ENCODE measurements at regions not wholly inside any gene's neighbourhood (a gene's known extent, or its start where the extent isn't known, plus 50 kb on each side); places are given as distances from the start of the nearest gene placed in this dataset.
"Not testable (repeated sequence)": the region's sequence is repeated elsewhere in the genome, so short reads cannot be mapped to it uniquely, and the experiment has no call there.

DNA sequence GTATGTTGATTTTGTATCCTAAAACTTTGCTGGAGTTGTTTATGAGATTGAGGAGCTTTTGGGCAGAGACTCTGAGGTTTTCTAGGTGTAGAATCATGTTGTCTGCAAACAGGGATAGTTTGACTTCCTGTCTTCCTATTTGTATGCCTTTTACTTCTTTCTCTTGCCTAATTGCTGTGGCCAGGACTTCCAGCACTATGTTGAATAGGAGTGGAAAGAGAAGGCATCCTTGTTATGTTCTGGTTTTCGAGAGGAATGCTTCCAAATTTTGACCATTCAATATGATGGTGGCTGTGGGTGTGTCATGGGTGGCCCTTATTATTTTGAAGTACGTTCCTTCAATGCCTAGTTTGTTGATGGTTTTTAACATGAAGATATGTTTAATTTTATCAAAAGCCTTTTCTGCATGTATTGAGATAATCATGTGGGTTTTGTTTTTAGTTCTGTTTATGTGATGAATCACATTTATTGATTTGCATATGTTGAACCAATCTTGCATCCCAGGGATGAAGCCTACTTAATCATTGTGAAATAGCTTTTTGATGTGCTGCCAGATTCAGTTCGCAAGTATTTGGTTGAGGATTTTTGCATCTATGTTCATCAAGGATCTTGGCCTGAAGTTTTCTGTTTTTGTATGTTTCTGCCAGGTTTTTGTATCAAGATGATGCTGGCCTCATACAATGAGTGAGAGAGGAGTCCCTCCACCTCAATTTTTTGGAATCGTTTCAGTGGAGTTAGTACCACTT, 188.1 kb downstream of the MINAR1 start:
- no peak for DNase-seq (ENCODE audit: low read depth)
- H3K4me3 ChIP-seq (ENCODE audit: low read depth, low read length): no peak overlapping the region
- TF ChIP-seq, protein P1, sequence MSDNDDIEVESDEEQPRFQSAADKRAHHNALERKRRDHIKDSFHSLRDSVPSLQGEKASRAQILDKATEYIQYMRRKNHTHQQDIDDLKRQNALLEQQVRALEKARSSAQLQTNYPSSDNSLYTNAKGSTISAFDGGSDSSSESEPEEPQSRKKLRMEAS (IDR thresholded peaks at IDR 0.05; ENCODE audit: low read depth, low read length): no peak
- TF ChIP-seq MYC (IDR thresholded peaks at IDR 0.05; ENCODE audit: low read depth, low read length) (no peak), POLR2A (IDR thresholded peaks at IDR 0.05; ENCODE audit: extremely low read depth, insufficient read length) (no peak)
- TF ChIP-seq, protein P2, sequence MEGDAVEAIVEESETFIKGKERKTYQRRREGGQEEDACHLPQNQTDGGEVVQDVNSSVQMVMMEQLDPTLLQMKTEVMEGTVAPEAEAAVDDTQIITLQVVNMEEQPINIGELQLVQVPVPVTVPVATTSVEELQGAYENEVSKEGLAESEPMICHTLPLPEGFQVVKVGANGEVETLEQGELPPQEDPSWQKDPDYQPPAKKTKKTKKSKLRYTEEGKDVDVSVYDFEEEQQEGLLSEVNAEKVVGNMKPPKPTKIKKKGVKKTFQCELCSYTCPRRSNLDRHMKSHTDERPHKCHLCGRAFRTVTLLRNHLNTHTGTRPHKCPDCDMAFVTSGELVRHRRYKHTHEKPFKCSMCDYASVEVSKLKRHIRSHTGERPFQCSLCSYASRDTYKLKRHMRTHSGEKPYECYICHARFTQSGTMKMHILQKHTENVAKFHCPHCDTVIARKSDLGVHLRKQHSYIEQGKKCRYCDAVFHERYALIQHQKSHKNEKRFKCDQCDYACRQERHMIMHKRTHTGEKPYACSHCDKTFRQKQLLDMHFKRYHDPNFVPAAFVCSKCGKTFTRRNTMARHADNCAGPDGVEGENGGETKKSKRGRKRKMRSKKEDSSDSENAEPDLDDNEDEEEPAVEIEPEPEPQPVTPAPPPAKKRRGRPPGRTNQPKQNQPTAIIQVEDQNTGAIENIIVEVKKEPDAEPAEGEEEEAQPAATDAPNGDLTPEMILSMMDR (IDR thresholded peaks at IDR 0.05; ENCODE audit: low read depth, low read length): no peak

DNA sequence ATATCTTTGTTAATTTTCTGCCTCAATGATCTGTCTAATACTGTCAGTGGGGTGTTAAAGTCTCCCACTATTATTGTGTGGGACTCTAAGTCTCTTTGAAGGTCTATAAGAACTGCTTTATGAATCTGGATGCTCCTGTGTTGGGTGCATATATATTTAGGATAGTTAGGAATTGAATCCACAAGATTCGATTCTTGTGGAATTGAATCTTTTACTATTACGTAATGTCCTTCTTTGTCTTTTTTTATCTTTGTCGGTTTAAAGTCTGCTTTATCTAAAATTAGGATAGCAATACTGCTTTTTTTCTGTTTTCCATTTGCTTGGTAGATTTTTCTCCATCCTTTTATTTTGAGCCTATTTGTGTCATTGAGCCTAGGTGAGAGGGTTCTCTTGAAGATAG, 189.7 kb downstream of the MINAR1 start:
- H3K4me3 ChIP-seq (ENCODE audit: low read depth, low read length); DNase-seq (ENCODE audit: low read depth): not testable (repeated sequence)

DNA sequence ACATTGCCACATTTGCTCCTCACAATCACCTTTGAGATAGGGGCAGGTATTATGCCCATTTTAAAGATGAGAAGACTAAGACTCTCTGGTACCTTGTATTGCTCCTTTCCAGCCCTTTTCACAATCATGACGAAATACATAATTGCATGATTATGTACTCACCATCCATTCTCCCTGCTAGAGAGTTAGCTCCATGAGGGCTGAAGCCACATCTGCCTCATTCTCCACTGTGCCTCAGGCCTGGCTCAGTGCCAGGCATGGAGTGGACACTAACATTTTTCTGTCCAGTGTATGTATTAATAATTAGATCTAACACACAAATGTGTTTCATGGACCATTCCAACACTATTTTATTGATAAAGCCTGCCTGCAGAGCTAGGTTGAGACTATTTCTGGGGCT, 191.4 kb downstream of the MINAR1 start:
- no peak overlapping the region for H3K4me3 ChIP-seq (ENCODE audit: low read depth, low read length)
- no peak for DNase-seq (ENCODE audit: low read depth)
- TF ChIP-seq, protein P1 (IDR thresholded peaks at IDR 0.05; ENCODE audit: low read depth, low read length): no peak
- no peak for TF ChIP-seq POLR2A (IDR thresholded peaks at IDR 0.05; ENCODE audit: extremely low read depth, insufficient read length)

DNA sequence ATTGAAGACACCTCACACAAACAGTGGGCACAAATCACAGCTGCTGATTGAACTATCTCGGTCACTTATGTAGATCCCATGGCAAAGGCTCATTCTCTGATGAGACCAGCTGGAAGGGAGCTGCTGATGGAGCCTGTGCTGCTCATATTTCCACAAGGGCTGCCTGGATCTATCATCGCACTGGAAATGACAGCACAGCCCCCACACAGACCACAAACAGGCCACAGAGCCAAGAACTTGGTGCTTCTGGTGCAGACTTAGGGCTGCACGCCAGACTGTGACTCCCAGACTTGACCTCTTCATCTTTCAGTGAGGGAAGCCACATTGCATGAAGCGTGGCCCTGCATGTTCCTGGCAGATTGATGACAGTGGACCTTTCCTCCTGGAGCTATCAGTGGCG, 197.6 kb downstream of the MINAR1 start:
- TF ChIP-seq, protein P2 (IDR thresholded peaks at IDR 0.05; ENCODE audit: low read depth, low read length): no peak
- TF ChIP-seq POLR2A (IDR thresholded peaks at IDR 0.05; ENCODE audit: extremely low read depth, insufficient read length): no peak
- TF ChIP-seq, protein P1 (IDR thresholded peaks at IDR 0.05; ENCODE audit: low read depth, low read length): no peak
- no peak for TF ChIP-seq MYC (IDR thresholded peaks at IDR 0.05; ENCODE audit: low read depth, low read length)
- H3K4me3 ChIP-seq (ENCODE audit: low read depth, low read length): no peak overlapping the region
- DNase-seq (ENCODE audit: low read depth): no peak

DNA sequence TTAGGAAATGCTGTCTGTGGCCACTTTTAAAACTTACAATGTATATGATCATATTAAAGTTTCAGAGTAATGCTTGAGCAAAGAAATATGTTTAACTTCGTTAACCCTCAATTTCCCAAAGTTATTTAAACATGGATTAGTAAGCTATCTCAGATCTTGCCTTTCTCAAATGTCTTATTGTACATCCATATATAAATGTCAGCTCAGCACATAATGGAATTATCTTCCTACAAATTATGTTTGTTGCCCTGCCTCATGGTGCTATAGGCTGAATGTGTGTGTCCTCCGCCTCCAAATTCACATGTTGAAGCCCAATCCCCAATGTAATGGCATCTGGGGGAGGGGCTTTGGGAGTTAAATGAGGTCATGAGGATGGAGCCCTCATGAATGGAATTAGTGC, 200.3 kb downstream of the MINAR1 start:
- DNase-seq (ENCODE audit: low read depth): no peak
- no peak for TF ChIP-seq MYC (IDR thresholded peaks at IDR 0.05; ENCODE audit: low read depth, low read length)

DNA sequence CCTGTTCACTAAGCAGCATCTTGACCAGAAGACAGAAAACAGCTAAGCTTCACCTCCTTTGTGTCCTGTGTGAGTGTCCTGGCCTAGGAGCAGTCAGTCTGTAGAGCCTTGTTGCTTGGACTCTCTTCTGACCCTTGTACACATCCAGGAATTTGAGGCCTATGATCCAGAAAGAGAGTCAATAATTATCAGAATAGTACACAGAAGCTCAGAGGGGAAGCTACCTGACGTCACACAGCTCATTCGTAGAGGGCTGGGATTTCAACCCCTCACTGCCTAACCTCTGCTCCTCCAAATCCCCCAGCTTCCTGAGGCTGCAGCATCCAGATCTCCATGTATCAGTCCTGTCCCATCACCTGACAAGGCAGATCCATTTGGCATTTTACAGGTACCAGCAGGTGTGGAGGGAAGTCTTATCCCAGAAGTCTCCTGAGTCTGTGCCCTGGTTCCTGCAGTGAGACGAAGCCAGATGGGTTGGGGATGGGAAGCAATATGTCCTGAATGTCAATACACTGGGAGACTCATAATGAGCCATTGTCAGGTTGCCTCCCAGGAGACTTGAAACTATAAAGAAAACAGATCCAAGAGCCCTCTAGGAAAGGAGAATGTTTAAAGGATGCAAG, 203.1 kb downstream of the MINAR1 start:
- no peak for DNase-seq (ENCODE audit: low read depth)
- no peak overlapping the region for H3K4me3 ChIP-seq (ENCODE audit: low read depth, low read length)
- TF ChIP-seq, protein P1 (IDR thresholded peaks at IDR 0.05; ENCODE audit: low read depth, low read length): no peak
- TF ChIP-seq POLR2A (IDR thresholded peaks at IDR 0.05; ENCODE audit: extremely low read depth, insufficient read length) (no peak), MYC (IDR thresholded peaks at IDR 0.05; ENCODE audit: low read depth, low read length) (no peak)
- TF ChIP-seq, protein P2 (IDR thresholded peaks at IDR 0.05; ENCODE audit: low read depth, low read length): no peak

More for the DNA sequence above, 200.3 kb downstream of the MINAR1 start:
- H3K4me3 ChIP-seq (ENCODE audit: low read depth, low read length): no peak overlapping the region

DNA sequence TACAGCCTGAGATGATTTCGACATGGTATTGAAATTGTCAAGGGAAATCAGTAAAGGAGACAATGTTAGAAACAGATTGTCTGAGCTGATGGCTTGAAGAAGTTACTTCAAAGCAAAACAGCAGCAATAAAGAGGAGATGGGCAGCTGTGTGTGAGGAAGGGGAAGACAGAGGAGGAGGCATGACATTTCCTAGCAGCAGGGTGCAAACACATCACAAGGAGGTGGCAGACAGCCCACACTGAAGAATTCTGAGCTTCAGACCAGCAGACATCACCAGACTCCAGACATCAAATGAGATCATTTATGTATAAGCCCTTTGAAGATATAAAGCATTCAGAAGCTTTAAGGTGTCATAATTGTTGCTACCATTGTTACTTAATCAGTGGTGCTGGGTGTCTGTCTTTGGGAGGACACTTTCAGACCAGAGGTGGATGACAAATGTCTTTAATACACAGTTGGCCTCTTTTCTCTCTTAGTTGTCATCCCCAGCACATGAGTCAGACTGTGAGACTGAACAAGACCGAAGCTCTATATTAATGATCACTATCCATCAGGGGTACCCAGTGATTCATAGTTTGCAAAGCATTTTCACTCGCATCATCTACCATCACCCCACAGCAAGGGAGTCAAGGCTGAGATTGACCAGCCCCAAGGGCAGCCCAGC, 203.9 kb downstream of the MINAR1 start:
- H3K4me3 ChIP-seq (ENCODE audit: low read depth, low read length): no peak overlapping the region
- no peak for DNase-seq (ENCODE audit: low read depth)
- TF ChIP-seq, protein P2 (IDR thresholded peaks at IDR 0.05; ENCODE audit: low read depth, low read length): no peak
- no peak for TF ChIP-seq MYC (IDR thresholded peaks at IDR 0.05; ENCODE audit: low read depth, low read length)
- no peak for TF ChIP-seq POLR2A (IDR thresholded peaks at IDR 0.05; ENCODE audit: extremely low read depth, insufficient read length)
- TF ChIP-seq, protein P1 (IDR thresholded peaks at IDR 0.05; ENCODE audit: low read depth, low read length): no peak
